B cell (primary cell): ENCODE measurements at regions not wholly inside any gene's neighbourhood (a gene's known extent, or its start where the extent isn't known, plus 50 kb on each side); places are given as distances from the start of the nearest gene placed in this dataset.

ENCODE experiments used
- ATAC-seq: fragments of 200-7000 bp; cut with Tn5 transposase; one replicate; pipeline ENCODE4 v1.10.0; 2021; ENCODE audit warnings: low read depth, mild to moderate bottlenecking, moderate number of reproducible peaks, moderate library complexity
- CTCF ChIA-PET: fragments of 350-600 bp; sonication (Branson Sonifier 250); formaldehyde crosslinking; loops from one replicate; lab custom pipeline; 2021; ENCODE audit warnings: antibody characterized with exemption, inconsistent platforms; lab: Charles Lee
- POLR2A ChIA-PET: fragments of 350-600 bp; sonication (Branson Sonifier 250); formaldehyde crosslinking; loops from one replicate; lab custom pipeline; 2021; ENCODE audit warnings: antibody characterized with exemption; lab: Charles Lee
- DNase-seq: peaks from one replicate; pipeline ENCODE4 v3.0.0; 2013
- H2AFZ ChIP-seq: 2 replicates; pipeline ENCODE4 v1.6.1; 2012; ENCODE audit warnings: mild to moderate bottlenecking, low read depth, low read length; ENCODE audit not compliant: insufficient read depth, poor library complexity, severe bottlenecking
- H3K27ac ChIP-seq, 2 donors: 1 replicate in 1 of 2; 2 replicates in 1 of 2; pipeline ENCODE4 v1.5.1; 2012 to 2013; ENCODE audit warnings: low read length in 2 of 2, mild to moderate bottlenecking in 2 of 2, moderate library complexity in 1 of 2
- H3K27me3 ChIP-seq, 4 experiments: fragments of 200-600 bp in 1 of 4; sonication (generic) in 1 of 4; replicated peaks in 1 of 4; 1 replicate in 2 of 4; 2 replicates in 2 of 4; pipeline versions ENCODE4 v1.6.1 to v1.7.0; 2013 to 2016; ENCODE audit warnings: low read length in 3 of 4, mild to moderate bottlenecking in 2 of 4, mixed read lengths in 1 of 4, moderate library complexity in 1 of 4; ENCODE audit not compliant: insufficient read depth in 4 of 4, control insufficient read depth in 3 of 4; ENCODE audit errors: control extremely low read depth in 1 of 4
- H3K36me3 ChIP-seq, 2 experiments: replicated peaks in 1 of 2; 1 replicate in 1 of 2; 2 replicates in 1 of 2; pipeline versions ENCODE4 v1.6.1 to v1.7.1; 2013; ENCODE audit warnings: low read length in 1 of 2; ENCODE audit not compliant: insufficient read depth in 2 of 2, control insufficient read depth in 1 of 2; ENCODE audit errors: control extremely low read depth in 1 of 2, extremely low read depth in 1 of 2
- H3K4me1 ChIP-seq, 2 donors: fragments of 200-600 bp in 1 of 2; sonication (generic) in 1 of 2; 1 replicate in 1 of 2; 2 replicates in 1 of 2; pipeline versions ENCODE4 v1.5.1 to v1.6.1; 2013 to 2017; ENCODE audit warnings: low read length in 2 of 2; ENCODE audit not compliant: control insufficient read depth in 2 of 2, insufficient read depth in 2 of 2
- H3K4me2 ChIP-seq: replicated peaks from 2 replicates; pipeline ENCODE3; 2012; ENCODE audit warnings: mild to moderate bottlenecking, low read depth, low read length; ENCODE audit not compliant: poor library complexity, severe bottlenecking
- H3K4me3 ChIP-seq, 5 experiments: fragments of 200-600 bp in 1 of 5; sonication (generic) in 1 of 5; 1 replicate in 3 of 5; 2 replicates in 2 of 5; pipeline versions ENCODE4 v1.5.1 to v1.7.0; 2011 to 2016; ENCODE audit warnings: low read length in 4 of 5, mild to moderate bottlenecking in 4 of 5, low read depth in 2 of 5, control low read depth in 1 of 5, moderate library complexity in 1 of 5; ENCODE audit not compliant: insufficient read depth in 1 of 5; ENCODE audit errors: control extremely low read depth in 1 of 5, extremely low read depth in 1 of 5
- H3K79me2 ChIP-seq: fragments of 200-600 bp; sonication (generic); one replicate; pipeline ENCODE4 v1.6.0; 2016; ENCODE audit warnings: low read length; ENCODE audit not compliant: control insufficient read depth, insufficient read depth
- H3K9ac ChIP-seq: fragments of 200-600 bp; sonication (generic); 2 replicates; pipeline ENCODE4 v1.6.1; 2017; ENCODE audit warnings: mild to moderate bottlenecking, low read length, moderate library complexity
- H3K9me3 ChIP-seq, 3 donors: one replicate each; pipeline versions ENCODE4 v1.6.1 to v1.7.1; 2013; ENCODE audit warnings: low read length in 2 of 3; ENCODE audit not compliant: control insufficient read depth in 2 of 3, insufficient read depth in 1 of 3; ENCODE audit errors: control extremely low read depth in 1 of 3
- H4K20me1 ChIP-seq: 2 replicates; pipeline ENCODE4 v1.6.0; 2012; ENCODE audit warnings: mild to moderate bottlenecking, low read length; ENCODE audit not compliant: insufficient read depth, control insufficient read depth, poor library complexity, severe bottlenecking
- H3K27ac Mint-ChIP-seq: one replicate; pipeline ENCODE4 v1.8.0; 2021; ENCODE audit warnings: mixed read lengths
- H3K27me3 Mint-ChIP-seq: one replicate; pipeline ENCODE4 v1.8.0; 2021; ENCODE audit warnings: mixed read lengths
- H3K4me1 Mint-ChIP-seq: one replicate; pipeline ENCODE4 v1.8.0; 2021; ENCODE audit warnings: mixed read lengths
- H3K4me3 Mint-ChIP-seq: one replicate; pipeline ENCODE4 v1.8.0; 2021; ENCODE audit warnings: mixed read lengths
- H3K9me3 Mint-ChIP-seq: one replicate; pipeline ENCODE4 v1.8.0; 2022; ENCODE audit warnings: mixed read lengths; ENCODE audit not compliant: insufficient read depth
- CTCF ChIP-seq: fragments of 200-600 bp; IDR thresholded peaks from one replicate; pipeline ENCODE4 v1.8.0; 2022; ENCODE audit warnings: antibody characterized with exemption, mild to moderate bottlenecking
- EZH2 ChIP-seq: IDR thresholded peaks from 2 replicates; pipeline ENCODE4 v1.6.1; 2012; ENCODE audit warnings: borderline replicate concordance, low read depth, mild to moderate bottlenecking, moderate library complexity, low read length; ENCODE audit not compliant: insufficient read depth, poor library complexity, severe bottlenecking
- WGBS: methylation state at CpG from one replicate; pipeline ENCODE4 v1.1.5; 2013; ENCODE audit warnings: missing lambda C conversion rate; ENCODE audit not compliant: insufficient coverage; 5-methylcytosine and 5-hydroxymethylcytosine counted together
- intact Hi-C: fragments of 100-400 bp; cut with micrococcal nuclease; formaldehyde crosslinking; loops from one replicate; pipeline ENCODE4 v1.10.0; 2022

DNA sequence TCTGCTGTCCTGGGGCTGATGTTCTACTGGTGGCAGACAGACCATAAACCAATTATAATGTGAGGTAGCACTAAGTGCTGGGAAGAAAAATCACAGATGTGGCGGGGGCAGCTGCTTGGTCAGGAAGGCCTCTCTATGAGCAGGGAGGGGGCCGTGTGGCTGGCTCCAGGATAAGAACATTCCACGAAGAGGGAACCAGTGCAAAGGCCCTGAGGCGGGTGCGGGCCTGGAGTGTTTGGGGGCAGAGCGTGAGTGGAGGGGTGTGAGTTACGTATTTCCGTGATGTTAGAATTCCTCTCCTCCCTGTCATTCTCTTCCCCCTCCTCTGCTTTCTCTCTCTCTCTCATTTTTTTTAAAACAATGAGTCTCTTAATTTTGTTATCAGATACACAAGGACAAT is 67.2 kb downstream of the CEBPB start:
- no peak overlapping the region for H3K9ac ChIP-seq
- no peak for DNase-seq
- Mint-ChIP-seq H3K4me3 (no peak overlapping the region), H3K4me1 (no peaks in the 10 kb centered on the region), H3K27ac (no peak overlapping the region), H3K27me3 (peaks cover 11% of the 10 kb centered on the region), H3K9me3 (no peaks in the 10 kb centered on the region)
- H3K9me3 ChIP-seq, result peaks cover 0 to 3% (median 0%) of the 10 kb centered on the region in 3 donors
- no peak overlapping the region for H3K4me2 ChIP-seq
- TF ChIP-seq EZH2, result no peak
- no peak for TF ChIP-seq CTCF
- no peaks in the 10 kb centered on the region for H3K4me1 ChIP-seq
- H3K27me3 ChIP-seq, result peaks cover 0 to 3% (median 0%) of the 10 kb centered on the region in 4 experiments
- no peak overlapping the region for H2AFZ ChIP-seq
- no peak for ATAC-seq
- ChIA-PET POLR2A (no interaction called here), CTCF (no interaction called here)
- intact Hi-C loops, result no loop called here
- H3K36me3 ChIP-seq, result no peaks in the 10 kb centered on the region
- H3K27ac ChIP-seq, result no peak overlapping the region
- H4K20me1 ChIP-seq, result no peaks in the 10 kb centered on the region
- WGBS, result 92% methylated on average over 1 of the region's 8 CpGs
- no peaks in the 10 kb centered on the region for H3K79me2 ChIP-seq
- H3K4me3 ChIP-seq, result no peak overlapping the region

- Mint-ChIP-seq H3K4me1 (no peaks in the 10 kb centered on the region), H3K27me3 (peaks cover 6% of the 10 kb centered on the region), H3K27ac (no peak overlapping the region), H3K9me3 (no peaks in the 10 kb centered on the region), H3K4me3 (no peak overlapping the region)
- no peaks in the 10 kb centered on the region for H3K36me3 ChIP-seq
- POLR2A ChIA-PET, result no interaction called here
- no peak overlapping the region for H3K4me3 ChIP-seq
- H4K20me1 ChIP-seq, result no peaks in the 10 kb centered on the region
- H3K27ac ChIP-seq, result no peak overlapping the region
- H3K27me3 ChIP-seq, result no peaks in the 10 kb centered on the region
- H3K4me2 ChIP-seq, result no peak overlapping the region
- DNase-seq (no peak), ATAC-seq (no peak)
- no peak for TF ChIP-seq CTCF
- no peak for TF ChIP-seq EZH2
- H2AFZ ChIP-seq, result no peak overlapping the region
- WGBS, result 90% methylated on average over 8 of the region's 8 CpGs
- H3K4me1 ChIP-seq, result no peaks in the 10 kb centered on the region
- peaks cover 0 to 3% (median 0%) of the 10 kb centered on the region in 3 donors for H3K9me3 ChIP-seq
- CTCF ChIA-PET, result no interaction called here
- no peak overlapping the region for H3K9ac ChIP-seq
- intact Hi-C loops, result no loop called here
- no peaks in the 10 kb centered on the region for H3K79me2 ChIP-seq
Observed at GRCh38 chr20:50258790-50259483, 68.3 kb downstream of the CEBPB start.
